ENCODE measurements at regions not wholly inside any gene's neighbourhood (a gene's known extent, or its start where the extent isn't known, plus 50 kb on each side); places are given as distances from the start of the nearest gene placed in this dataset.

- TF ChIP-seq CTCF (IDR thresholded peaks at IDR 0.05; ENCODE audit: low read length) = no peak
- no peak for TF ChIP-seq EZH2 (optimal IDR thresholded peaks at IDR 0.05; ENCODE audit: low read depth, low read length)
- no peak for TF ChIP-seq EZH2phosphoT487 (IDR thresholded peaks at IDR 0.05; ENCODE audit: low read length)
Observed at GRCh38 chr12:107925125-107925524, 150.6 kb downstream of the ASCL4 start.
